Nephron progenitor cell (in vitro differentiated cells): ENCODE measurements at regions not wholly inside any gene's neighbourhood (a gene's known extent, or its start where the extent isn't known, plus 50 kb on each side); places are given as distances from the start of the nearest gene placed in this dataset.

Experiments used
- DNase-seq: peaks from one replicate; pipeline ENCODE4 v3.0.0; 2021
- H3K27ac Mint-ChIP-seq: 2 replicates; pipeline ENCODE4 v1.8.0; 2021; ENCODE audit warnings: mild to moderate bottlenecking, moderate library complexity, mixed read lengths
- H3K27me3 Mint-ChIP-seq: 2 replicates; pipeline ENCODE4 v1.8.0; 2021; ENCODE audit warnings: mild to moderate bottlenecking, low read depth, mixed read lengths; ENCODE audit not compliant: poor library complexity
- H3K36me3 Mint-ChIP-seq: 2 replicates; pipeline ENCODE4 v1.8.0; 2021; ENCODE audit warnings: low read depth, mixed read lengths
- H3K4me1 Mint-ChIP-seq: 2 replicates; pipeline ENCODE4 v1.8.0; 2021; ENCODE audit warnings: mixed read lengths
- H3K4me3 Mint-ChIP-seq: 2 replicates; pipeline ENCODE4 v1.8.0; 2021; ENCODE audit warnings: mild to moderate bottlenecking, moderate library complexity, mixed read lengths
- H3K9me3 Mint-ChIP-seq: 2 replicates; pipeline ENCODE4 v1.8.0; 2021; ENCODE audit warnings: mild to moderate bottlenecking, moderate library complexity, mixed read lengths
- CTCF ChIP-seq: fragments of 200-600 bp; sonication (generic); IDR thresholded peaks from 2 replicates; pipeline ENCODE4 v1.5.0; 2021; ENCODE audit warnings: antibody characterized with exemption

GRCh38 chr4:63361628-63362027 lies 1047.6 kb downstream of the TECRL start:
- no peak overlapping the region for H3K4me3 Mint-ChIP-seq
- no peaks in the 10 kb centered on the region for H3K27me3 Mint-ChIP-seq
- no peak for TF ChIP-seq CTCF
- H3K9me3 Mint-ChIP-seq, result no peaks in the 10 kb centered on the region
- H3K4me1 Mint-ChIP-seq, result no peaks in the 10 kb centered on the region
- H3K36me3 Mint-ChIP-seq, result no peaks in the 10 kb centered on the region
- H3K27ac Mint-ChIP-seq, result no peak overlapping the region
- DNase-seq, result no peak

- no peak for TF ChIP-seq CTCF
- no peaks in the 10 kb centered on the region for H3K27me3 Mint-ChIP-seq
- no peaks in the 10 kb centered on the region for H3K9me3 Mint-ChIP-seq
- H3K4me1 Mint-ChIP-seq, result no peaks in the 10 kb centered on the region
- H3K27ac Mint-ChIP-seq, result no peak overlapping the region
- no peaks in the 10 kb centered on the region for H3K36me3 Mint-ChIP-seq
- DNase-seq, result no peak
- H3K4me3 Mint-ChIP-seq, result no peak overlapping the region
Measured at GRCh38 chr4:63361066-63361465, 1048.2 kb downstream of the TECRL start.

- Mint-ChIP-seq H3K4me3 (no peak overlapping the region), H3K27me3 (no peaks in the 10 kb centered on the region), H3K27ac (no peak overlapping the region), H3K9me3 (peaks cover 39% of the 10 kb centered on the region), H3K36me3 (no peaks in the 10 kb centered on the region), H3K4me1 (no peaks in the 10 kb centered on the region)
- TF ChIP-seq CTCF, result no peak
- no peak for DNase-seq
Measured at GRCh38 chr4:63349674-63350025, 1059.6 kb downstream of the TECRL start.

- Mint-ChIP-seq H3K27ac (no peak overlapping the region), H3K9me3 (peaks cover 45% of the 10 kb centered on the region), H3K36me3 (no peaks in the 10 kb centered on the region), H3K27me3 (no peaks in the 10 kb centered on the region), H3K4me3 (no peak overlapping the region), H3K4me1 (no peaks in the 10 kb centered on the region)
- no peak for TF ChIP-seq CTCF
- DNase-seq, result no peak
Measured at GRCh38 chr4:63348735-63349673, 1060.2 kb downstream of the TECRL start.

- TF ChIP-seq CTCF, result no peak
Measured at GRCh38 chr4:63325140-63325539, 1084.1 kb downstream of the TECRL start.

GRCh38 chr4:63316633-63317032 lies 1092.6 kb downstream of the TECRL start:
- no peak for TF ChIP-seq CTCF
- no peak overlapping the region for H3K27ac Mint-ChIP-seq
- H3K36me3 Mint-ChIP-seq, result no peaks in the 10 kb centered on the region
- no peaks in the 10 kb centered on the region for H3K4me1 Mint-ChIP-seq
- H3K9me3 Mint-ChIP-seq, result no peaks in the 10 kb centered on the region
- no peak overlapping the region for H3K4me3 Mint-ChIP-seq
- no peak for DNase-seq
- H3K27me3 Mint-ChIP-seq, result no peaks in the 10 kb centered on the region

More at GRCh38 chr4:63325140-63325539, 1084.1 kb downstream of the TECRL start:
- no peak for DNase-seq
- Mint-ChIP-seq H3K27ac (no peak overlapping the region), H3K36me3 (no peaks in the 10 kb centered on the region), H3K9me3 (peaks cover 20% of the 10 kb centered on the region), H3K27me3 (no peaks in the 10 kb centered on the region), H3K4me3 (no peak overlapping the region), H3K4me1 (peaks cover 9% of the 10 kb centered on the region)
